ENCODE measurements at regions not wholly inside any gene's neighbourhood (a gene's known extent, or its start where the extent isn't known, plus 50 kb on each side); places are given as distances from the start of the nearest gene placed in this dataset.

- H3K27me3 ChIP-seq = no peaks in the 10 kb centered on the region
- DNase-seq (no peak), ATAC-seq (no peak)
- H3K4me1 ChIP-seq = no peaks in the 10 kb centered on the region
- H3K4me3 ChIP-seq = no peak overlapping the region
- no peaks in the 10 kb centered on the region for H3K9me3 ChIP-seq
- no peak for TF ChIP-seq CTCF (IDR thresholded peaks at IDR 0.05)
- no peak overlapping the region for H3K27ac ChIP-seq
- no peaks in the 10 kb centered on the region for H3K36me3 ChIP-seq
- intact Hi-C loops (cut with DNase I) = no loop called here
Observed at GRCh38 chr6:19169366-19169765, 667.8 kb upstream of the ID4 start.

GRCh38 chr6:19175023-19175422 lies 662.1 kb upstream of the ID4 start:
- Histone ChIP-seq H3K4me1 (no peaks in the 10 kb centered on the region), H3K27me3 (no peaks in the 10 kb centered on the region), H3K36me3 (no peaks in the 10 kb centered on the region), H3K9me3 (no peaks in the 10 kb centered on the region), H3K4me3 (no peak overlapping the region), H3K27ac (no peak overlapping the region)
- intact Hi-C loops (cut with DNase I) = no loop called here
- DNase-seq = no peak
- ATAC-seq = no peak
- TF ChIP-seq CTCF (IDR thresholded peaks at IDR 0.05) = no peak

- no peak for TF ChIP-seq CTCF (IDR thresholded peaks at IDR 0.05)
- DNase-seq (no peak), ATAC-seq (peak; percentile 59)
- Histone ChIP-seq H3K36me3 (no peaks in the 10 kb centered on the region), H3K4me3 (no peak overlapping the region), H3K9me3 (no peaks in the 10 kb centered on the region), H3K27me3 (no peaks in the 10 kb centered on the region), H3K27ac (no peak overlapping the region), H3K4me1 (no peaks in the 10 kb centered on the region)
- intact Hi-C loops (cut with DNase I) = no loop called here
Observed at GRCh38 chr6:19180348-19181072, 656.7 kb upstream of the ID4 start.

- TF ChIP-seq CTCF (IDR thresholded peaks at IDR 0.05) = no peak
- intact Hi-C loops (cut with DNase I) = no loop called here
- DNase-seq (no peak), ATAC-seq (no peak)
- H3K36me3 ChIP-seq = no peaks in the 10 kb centered on the region
- no peak overlapping the region for H3K4me3 ChIP-seq
- H3K27ac ChIP-seq = no peak overlapping the region
- no peaks in the 10 kb centered on the region for H3K4me1 ChIP-seq
- H3K9me3 ChIP-seq = no peaks in the 10 kb centered on the region
- H3K27me3 ChIP-seq = no peaks in the 10 kb centered on the region
Observed at GRCh38 chr6:19181211-19181610, 656.0 kb upstream of the ID4 start.

- no peaks in the 10 kb centered on the region for H3K9me3 ChIP-seq
- H3K27ac ChIP-seq = no peak overlapping the region
- H3K36me3 ChIP-seq = no peaks in the 10 kb centered on the region
- no peak overlapping the region for H3K4me3 ChIP-seq
- no peak for ATAC-seq
- no peak for TF ChIP-seq CTCF (IDR thresholded peaks at IDR 0.05)
- no peak for DNase-seq
- intact Hi-C loops (cut with DNase I) = no loop called here
- H3K4me1 ChIP-seq = no peaks in the 10 kb centered on the region
- H3K27me3 ChIP-seq = no peaks in the 10 kb centered on the region
Observed at GRCh38 chr6:19193624-19194023, 643.5 kb upstream of the ID4 start.

- intact Hi-C loops (cut with DNase I) = no loop called here
- no peak for TF ChIP-seq CTCF (IDR thresholded peaks at IDR 0.05)
- no peak for ATAC-seq
Observed at GRCh38 chr6:19204445-19204844, 632.7 kb upstream of the ID4 start.

More at GRCh38 chr6:19204445-19204844, 632.7 kb upstream of the ID4 start:
- Histone ChIP-seq H3K9me3 (no peaks in the 10 kb centered on the region), H3K4me1 (no peaks in the 10 kb centered on the region), H3K4me3 (no peak overlapping the region), H3K27me3 (no peaks in the 10 kb centered on the region), H3K36me3 (no peaks in the 10 kb centered on the region), H3K27ac (no peak overlapping the region)
- no peak for DNase-seq
